ENCODE measurements at regions not wholly inside any gene's neighbourhood (a gene's known extent, or its start where the extent isn't known, plus 50 kb on each side); places are given as distances from the start of the nearest gene placed in this dataset.

DNA sequence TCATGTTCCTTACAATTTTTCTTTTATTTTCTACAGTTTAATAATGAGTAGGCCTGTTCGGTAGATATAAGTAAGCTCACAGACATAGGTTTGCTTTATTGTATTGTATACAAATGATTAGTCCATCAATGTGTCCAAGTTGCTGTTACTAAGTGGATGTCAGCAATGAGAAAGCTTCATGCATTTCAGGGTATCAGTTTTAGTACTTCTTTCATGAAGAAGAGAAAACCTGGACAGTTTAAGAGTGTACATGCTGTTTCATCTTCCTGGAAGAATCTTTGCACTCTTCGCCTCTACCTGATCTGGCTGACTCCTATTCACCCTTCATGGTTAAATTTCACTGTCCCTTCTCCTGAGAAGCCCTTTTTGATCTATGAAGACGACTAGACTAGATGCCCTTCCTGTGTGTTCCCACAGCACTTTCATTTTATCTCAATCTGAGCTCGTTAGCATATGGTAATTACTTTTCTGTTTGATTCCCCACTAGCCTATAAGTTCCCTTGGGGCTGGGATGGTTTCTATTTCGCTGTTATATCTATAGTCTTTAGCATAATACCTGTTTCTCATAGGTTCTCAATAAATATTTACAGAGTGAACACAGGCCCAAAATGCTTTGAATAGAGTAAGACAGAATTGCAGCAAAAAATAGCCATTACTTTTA is 70.7 kb downstream of the CETN3 start:
- H3K4me1 ChIP-seq = no peaks in the 10 kb centered on the region
- no peaks in the 10 kb centered on the region for H3K27me3 ChIP-seq
- TF ChIP-seq POLR2AphosphoS5 (IDR thresholded peaks at IDR 0.05) (no peak), POLR2A (IDR thresholded peaks at IDR 0.05) (no peak), EP300 (IDR thresholded peaks at IDR 0.05) (no peak)
- TF ChIP-seq, protein P1, sequence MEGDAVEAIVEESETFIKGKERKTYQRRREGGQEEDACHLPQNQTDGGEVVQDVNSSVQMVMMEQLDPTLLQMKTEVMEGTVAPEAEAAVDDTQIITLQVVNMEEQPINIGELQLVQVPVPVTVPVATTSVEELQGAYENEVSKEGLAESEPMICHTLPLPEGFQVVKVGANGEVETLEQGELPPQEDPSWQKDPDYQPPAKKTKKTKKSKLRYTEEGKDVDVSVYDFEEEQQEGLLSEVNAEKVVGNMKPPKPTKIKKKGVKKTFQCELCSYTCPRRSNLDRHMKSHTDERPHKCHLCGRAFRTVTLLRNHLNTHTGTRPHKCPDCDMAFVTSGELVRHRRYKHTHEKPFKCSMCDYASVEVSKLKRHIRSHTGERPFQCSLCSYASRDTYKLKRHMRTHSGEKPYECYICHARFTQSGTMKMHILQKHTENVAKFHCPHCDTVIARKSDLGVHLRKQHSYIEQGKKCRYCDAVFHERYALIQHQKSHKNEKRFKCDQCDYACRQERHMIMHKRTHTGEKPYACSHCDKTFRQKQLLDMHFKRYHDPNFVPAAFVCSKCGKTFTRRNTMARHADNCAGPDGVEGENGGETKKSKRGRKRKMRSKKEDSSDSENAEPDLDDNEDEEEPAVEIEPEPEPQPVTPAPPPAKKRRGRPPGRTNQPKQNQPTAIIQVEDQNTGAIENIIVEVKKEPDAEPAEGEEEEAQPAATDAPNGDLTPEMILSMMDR (IDR thresholded peaks at IDR 0.05) = no peak
- no peaks in the 10 kb centered on the region for H3K36me3 ChIP-seq
- no peak for DNase-seq (ENCODE audit: low spot score in 2 of 2)
- H3K4me3 ChIP-seq = no peak overlapping the region
- 63% methylated on average over 5 of the region's 5 CpGs for WGBS
- H3K27ac ChIP-seq = no peak overlapping the region
- no peaks in the 10 kb centered on the region for H3K9me3 ChIP-seq

DNA sequence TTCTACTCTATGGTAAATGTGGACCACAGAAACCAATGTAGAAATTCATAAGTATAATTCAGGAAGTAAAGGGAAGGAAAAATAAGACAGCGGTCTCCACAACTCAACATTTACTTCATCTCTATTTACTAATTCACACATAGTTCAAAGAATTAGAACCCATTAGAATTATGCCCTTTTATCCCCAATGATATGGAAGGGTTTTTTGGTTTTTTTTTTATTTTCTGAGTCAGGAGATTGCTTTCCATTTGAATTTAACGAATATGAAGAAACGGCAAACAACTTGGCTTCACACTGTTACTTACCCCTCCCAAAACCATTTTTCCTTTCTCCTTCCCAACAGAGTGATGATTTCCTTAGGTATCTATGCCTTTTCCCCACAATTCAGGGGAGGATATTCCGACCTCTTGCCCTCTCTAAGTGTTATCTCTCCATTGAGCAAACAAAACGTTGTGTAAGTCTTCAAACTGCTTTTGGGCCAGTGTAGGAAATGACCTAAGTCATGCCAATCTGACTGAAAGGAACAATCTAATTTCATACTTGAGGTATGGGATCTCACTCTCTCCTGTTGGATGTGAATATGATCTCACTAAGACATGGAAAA is 72.0 kb downstream of the CETN3 start:
- Histone ChIP-seq H3K36me3 (no peaks in the 10 kb centered on the region), H3K27me3 (no peaks in the 10 kb centered on the region), H3K4me1 (no peaks in the 10 kb centered on the region), H3K9me3 (no peaks in the 10 kb centered on the region), H3K27ac (no peak overlapping the region), H3K4me3 (no peak overlapping the region)
- TF ChIP-seq EP300 (IDR thresholded peaks at IDR 0.05) (no peak), POLR2AphosphoS5 (IDR thresholded peaks at IDR 0.05) (no peak), POLR2A (IDR thresholded peaks at IDR 0.05) (no peak)
- TF ChIP-seq, protein P1 (IDR thresholded peaks at IDR 0.05) = no peak
- no peak for DNase-seq (ENCODE audit: low spot score in 2 of 2)
- 81% methylated on average over 5 of the region's 5 CpGs for WGBS

DNA sequence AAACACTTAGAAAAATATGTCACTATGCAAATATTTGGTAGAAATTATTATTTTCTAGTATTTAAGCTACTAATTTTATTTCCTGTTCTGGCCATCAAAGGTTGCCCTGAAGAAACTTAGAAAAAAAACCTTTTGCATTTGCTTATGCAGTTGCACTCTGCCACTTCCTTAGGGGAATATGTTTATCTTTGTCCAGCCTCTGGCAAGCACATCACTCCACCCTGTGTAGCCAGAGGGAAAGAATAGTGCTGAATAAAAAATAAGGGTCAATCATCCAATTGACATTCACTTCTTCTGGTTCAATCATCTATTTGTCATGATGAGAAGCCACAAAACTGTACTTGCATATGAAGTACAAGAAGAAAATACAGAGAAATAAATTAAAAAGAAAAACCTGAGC is 72.8 kb downstream of the CETN3 start:
- no peaks in the 10 kb centered on the region for H3K4me1 ChIP-seq
- no peak for DNase-seq (ENCODE audit: low spot score in 2 of 2)
- H3K9me3 ChIP-seq = no peaks in the 10 kb centered on the region
- H3K36me3 ChIP-seq = no peaks in the 10 kb centered on the region
- no peak overlapping the region for H3K27ac ChIP-seq
- TF ChIP-seq EP300 (IDR thresholded peaks at IDR 0.05) = no peak
- TF ChIP-seq POLR2A (IDR thresholded peaks at IDR 0.05) = no peak
- TF ChIP-seq, protein P1 (IDR thresholded peaks at IDR 0.05) = no peak
- no peak for TF ChIP-seq POLR2AphosphoS5 (IDR thresholded peaks at IDR 0.05)
- H3K4me3 ChIP-seq = no peak overlapping the region
- no peaks in the 10 kb centered on the region for H3K27me3 ChIP-seq

DNA sequence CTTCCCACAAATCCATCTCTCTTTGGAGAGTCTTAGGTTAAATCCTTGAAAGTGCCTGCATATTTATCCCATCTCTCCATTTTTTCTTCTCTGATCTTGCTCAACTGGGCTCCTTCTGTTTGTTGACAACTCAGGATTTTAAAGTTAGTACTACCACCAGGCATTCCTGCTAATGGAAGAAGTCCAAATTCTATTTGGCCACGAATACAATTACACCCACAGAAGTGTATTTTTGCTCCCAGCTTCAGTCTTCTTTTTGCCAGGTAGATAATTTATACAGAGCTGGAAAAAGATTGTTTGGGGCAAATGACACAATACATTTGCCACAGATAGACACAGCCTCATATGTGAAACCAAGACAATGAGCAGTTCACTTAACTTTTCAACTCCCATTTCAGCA is 74.8 kb downstream of the CETN3 start:
- Histone ChIP-seq H3K4me1 (no peaks in the 10 kb centered on the region), H3K9me3 (no peaks in the 10 kb centered on the region), H3K4me3 (no peak overlapping the region), H3K27ac (no peak overlapping the region), H3K27me3 (no peaks in the 10 kb centered on the region), H3K36me3 (no peaks in the 10 kb centered on the region)
- no peak for DNase-seq (ENCODE audit: low spot score in 2 of 2)
- WGBS = 16% methylated on average over 1 of the region's 1 CpG
- no peak for TF ChIP-seq POLR2A (IDR thresholded peaks at IDR 0.05)
- no peak for TF ChIP-seq EP300 (IDR thresholded peaks at IDR 0.05)
- TF ChIP-seq POLR2AphosphoS5 (IDR thresholded peaks at IDR 0.05) = no peak
- TF ChIP-seq, protein P1 (IDR thresholded peaks at IDR 0.05) = no peak

DNA sequence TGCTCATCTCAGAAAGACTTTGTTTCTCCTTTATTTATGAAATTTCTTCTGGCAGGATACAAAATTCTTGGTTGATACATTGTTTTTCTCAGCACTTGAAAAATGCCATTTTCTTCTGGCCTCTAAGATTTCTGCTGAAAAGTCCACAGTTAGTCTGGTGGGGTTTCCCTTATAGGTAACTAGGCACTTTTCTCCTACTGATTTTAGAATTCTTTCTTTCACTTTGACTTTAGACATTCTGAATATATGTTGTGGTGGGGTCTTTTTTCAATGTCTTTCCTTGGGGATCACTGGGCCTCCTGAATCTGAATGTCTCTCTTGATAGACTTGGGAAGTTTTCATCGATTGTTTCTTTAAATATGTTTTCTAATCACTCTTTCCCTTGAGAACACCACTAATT is 79.6 kb downstream of the CETN3 start:
- Histone ChIP-seq H3K27ac (no peak overlapping the region), H3K9me3 (no peaks in the 10 kb centered on the region), H3K4me1 (no peaks in the 10 kb centered on the region), H3K27me3 (no peaks in the 10 kb centered on the region), H3K4me3 (no peak overlapping the region), H3K36me3 (no peaks in the 10 kb centered on the region)
- TF ChIP-seq EP300 (IDR thresholded peaks at IDR 0.05) (no peak), POLR2A (IDR thresholded peaks at IDR 0.05) (no peak), POLR2AphosphoS5 (IDR thresholded peaks at IDR 0.05) (no peak)
- TF ChIP-seq, protein P1 (IDR thresholded peaks at IDR 0.05) = no peak
- DNase-seq (ENCODE audit: low spot score in 2 of 2) = no peak
- WGBS = 87% methylated on average over 1 of the region's 1 CpG
